ENCODE measurements at regions not wholly inside any gene's neighbourhood (a gene's known extent, or its start where the extent isn't known, plus 50 kb on each side); places are given as distances from the start of the nearest gene placed in this dataset.

- TF ChIP-seq CTCF (IDR thresholded peaks at IDR 0.05): no peak
- no peak for TF ChIP-seq EP300 (IDR thresholded peaks at IDR 0.05; ENCODE audit: low read depth)
- no peak for TF ChIP-seq POLR2A (IDR thresholded peaks at IDR 0.05)
These were observed 248.4 kb upstream of the ZNF507 start for GRCh38 chr19:32097011-32097410.

Data from transverse colon (tissue), 3 donors.